Naive B cell (primary cell): ENCODE measurements at regions not wholly inside any gene's neighbourhood (a gene's known extent, or its start where the extent isn't known, plus 50 kb on each side); places are given as distances from the start of the nearest gene placed in this dataset.
"Not testable (repeated sequence)": the region's sequence is repeated elsewhere in the genome, so short reads cannot be mapped to it uniquely, and the experiment has no call there.

Source experiments
- ATAC-seq, 2 donors: fragments of 150-1000 bp; cut with Tn5 transposase; 2 replicates each; pipeline ENCODE4 v1.10.0; 2021; ENCODE audit warnings: low read depth in 2 of 2, mild to moderate bottlenecking in 2 of 2, moderate library complexity in 2 of 2
- DNase-seq: peaks from one replicate; pipeline ENCODE4 v3.0.0; 2022
- H3K27ac Mint-ChIP-seq, 6 donors: one replicate each; pipeline ENCODE4 v1.8.0; 2020 to 2022; ENCODE audit warnings: mild to moderate bottlenecking in 6 of 6, mixed read lengths in 6 of 6, moderate library complexity in 5 of 6, inconsistent platforms in 2 of 6
- H3K27me3 Mint-ChIP-seq, 3 donors: one replicate each; pipeline ENCODE4 v1.8.0; 2021 to 2022; ENCODE audit warnings: mixed read lengths in 3 of 3, mild to moderate bottlenecking in 1 of 3
- H3K36me3 Mint-ChIP-seq, 2 donors: one replicate each; pipeline ENCODE4 v1.8.0; 2020 to 2022; ENCODE audit warnings: mixed read lengths in 2 of 2, inconsistent platforms in 1 of 2, mild to moderate bottlenecking in 1 of 2
- H3K4me1 Mint-ChIP-seq, 3 donors: one replicate each; pipeline ENCODE4 v1.8.0; 2020 to 2022; ENCODE audit warnings: mixed read lengths in 3 of 3, inconsistent platforms in 1 of 3, mild to moderate bottlenecking in 1 of 3, moderate library complexity in 1 of 3
- H3K4me3 Mint-ChIP-seq, 8 donors: one replicate each; pipeline ENCODE4 v1.8.0; 2020 to 2022; ENCODE audit warnings: mild to moderate bottlenecking in 8 of 8, mixed read lengths in 8 of 8, moderate library complexity in 8 of 8, inconsistent platforms in 2 of 8
- H3K9me3 Mint-ChIP-seq, 7 donors: one replicate each; pipeline ENCODE4 v1.8.0; 2020 to 2022; ENCODE audit warnings: mixed read lengths in 7 of 7, mild to moderate bottlenecking in 5 of 7, inconsistent platforms in 2 of 7, moderate library complexity in 1 of 7

DNA sequence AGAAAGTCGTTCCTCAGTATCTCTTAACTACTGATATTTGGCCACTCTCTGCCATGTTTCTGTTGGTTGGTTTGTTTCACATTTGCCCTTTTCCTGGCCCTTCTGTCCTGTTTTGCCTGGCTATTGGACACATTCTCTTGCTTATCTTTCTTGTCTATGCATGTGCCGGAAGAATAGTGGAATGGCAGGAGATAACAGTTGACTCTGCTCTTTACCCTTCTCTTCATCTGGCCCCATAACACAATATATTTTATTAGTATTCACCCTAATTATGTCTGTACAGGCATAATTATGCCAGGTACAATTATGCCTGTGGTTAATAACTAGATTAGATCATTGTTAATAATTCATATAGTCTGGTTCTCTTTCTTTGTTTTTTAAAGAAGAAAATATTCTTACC, 243.5 kb upstream of the LMO3 start:
- no peaks in the 10 kb centered on the region for H3K27me3 Mint-ChIP-seq
- no peaks in the 10 kb centered on the region for H3K4me1 Mint-ChIP-seq
- no peak overlapping the region for H3K27ac Mint-ChIP-seq
- DNase-seq (no peak), ATAC-seq (no peak)
- no peaks in the 10 kb centered on the region for H3K36me3 Mint-ChIP-seq
- peaks cover 2 to 8% (median 5%) of the 10 kb centered on the region in 7 donors for H3K9me3 Mint-ChIP-seq
- no peak overlapping the region for H3K4me3 Mint-ChIP-seq

DNA sequence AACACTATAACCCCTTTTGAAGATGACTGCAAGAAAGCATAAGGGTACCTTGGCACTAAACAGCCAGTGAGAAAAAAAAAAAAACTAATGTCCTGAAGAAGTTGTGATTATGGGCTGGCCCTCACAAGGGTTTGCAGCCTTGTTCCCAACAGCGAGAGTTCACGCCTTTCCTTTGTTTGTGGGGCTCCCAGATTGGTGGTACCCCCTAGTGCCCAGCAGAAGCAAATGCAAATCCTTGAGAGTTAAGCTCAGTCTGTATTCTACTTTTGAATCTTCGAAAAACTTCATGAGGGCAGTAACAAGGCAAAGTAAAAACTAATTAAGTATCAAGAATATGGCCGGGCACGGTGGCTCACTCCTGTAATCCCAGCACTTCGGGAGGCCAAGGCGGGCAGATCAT, 238.9 kb upstream of the LMO3 start:
- Mint-ChIP-seq H3K36me3 (no peaks in the 10 kb centered on the region), H3K27ac (no peak overlapping the region), H3K4me1 (no peaks in the 10 kb centered on the region), H3K27me3 (no peaks in the 10 kb centered on the region), H3K9me3 (peaks cover 2 to 9% (median 6%) of the 10 kb centered on the region in 7 donors), H3K4me3 (no peak overlapping the region)
- no peak for DNase-seq
- no peak for ATAC-seq

DNA sequence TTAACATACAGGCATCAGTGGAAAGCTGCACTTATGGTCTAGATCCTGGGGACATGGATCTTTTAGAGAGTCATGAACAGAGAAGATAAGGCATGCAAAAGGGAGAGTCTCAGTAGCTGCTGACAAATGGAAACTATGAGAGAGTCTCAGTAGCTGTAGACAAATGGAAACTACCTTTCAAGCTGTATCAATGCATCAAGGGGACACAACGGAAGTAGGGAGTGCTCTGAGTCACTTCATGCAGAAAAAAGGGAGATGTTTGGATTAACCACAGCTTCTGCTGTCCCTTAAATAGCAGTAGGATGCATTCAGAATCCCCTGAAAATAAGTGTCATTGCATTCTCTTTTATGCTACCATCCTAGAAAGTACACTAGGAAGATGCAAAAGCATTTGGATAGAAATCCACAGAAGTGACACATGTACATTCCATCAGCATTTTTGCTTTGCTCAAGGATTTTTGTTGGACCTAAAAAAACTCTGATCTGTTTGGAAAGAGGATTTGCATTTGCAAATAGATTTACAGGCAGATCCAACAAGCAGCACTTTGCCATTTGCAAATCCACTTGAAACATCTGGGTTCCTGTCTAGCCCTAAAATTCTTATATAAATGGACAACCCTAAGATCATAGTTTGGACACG, 227.5 kb upstream of the LMO3 start:
- ATAC-seq = no peak
- Mint-ChIP-seq H3K4me3 (no peak overlapping the region), H3K9me3 (peaks cover 0 to 14% (median 1%) of the 10 kb centered on the region in 7 donors), H3K27ac (no peak overlapping the region), H3K4me1 (no peaks in the 10 kb centered on the region), H3K27me3 (no peaks in the 10 kb centered on the region), H3K36me3 (no peaks in the 10 kb centered on the region)
- no peak for DNase-seq

DNA sequence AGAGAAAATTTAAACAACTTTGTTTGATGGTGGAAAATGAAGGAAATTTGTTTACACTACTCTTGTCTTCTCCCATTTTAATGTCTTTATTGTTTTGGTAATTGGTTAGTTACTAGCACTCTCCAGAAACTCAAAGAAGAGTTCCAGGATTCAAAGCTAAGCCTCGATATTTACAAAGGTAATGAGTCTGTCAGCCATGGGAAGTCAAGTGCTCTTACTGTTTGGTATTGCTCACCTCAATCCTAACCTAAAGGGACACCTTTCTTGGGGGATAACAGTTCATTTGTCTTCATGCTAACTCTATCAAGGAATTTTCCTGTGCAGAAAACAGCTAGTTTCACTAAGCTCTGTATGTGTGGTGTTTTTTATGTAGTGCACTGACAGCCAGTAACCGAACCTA, 222.9 kb upstream of the LMO3 start:
- Mint-ChIP-seq H3K4me3 (no peak overlapping the region), H3K27ac (no peak overlapping the region), H3K27me3 (no peaks in the 10 kb centered on the region), H3K9me3 (peaks cover 0 to 14% (median 4%) of the 10 kb centered on the region in 7 donors), H3K36me3 (no peaks in the 10 kb centered on the region), H3K4me1 (no peaks in the 10 kb centered on the region)
- ATAC-seq (no peak), DNase-seq (no peak)

DNA sequence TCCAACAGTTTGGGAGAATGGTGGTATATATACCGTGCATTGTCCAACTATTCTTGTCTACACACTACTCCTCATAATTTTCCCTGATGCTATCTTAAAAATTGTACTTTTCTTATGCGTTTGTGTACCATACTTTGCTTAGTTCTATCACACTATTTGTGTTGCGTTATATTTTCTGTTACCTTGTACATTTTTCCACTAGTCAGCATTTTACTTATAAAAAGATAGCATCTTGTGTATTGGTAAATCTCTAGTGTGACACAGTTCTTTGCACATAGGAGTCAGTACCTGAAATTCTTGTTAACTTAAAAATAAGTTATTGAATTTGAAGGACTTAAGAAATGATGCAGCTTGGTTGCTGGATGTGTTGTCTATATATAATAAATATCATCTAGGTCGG, 201.8 kb upstream of the LMO3 start:
- DNase-seq (no peak), ATAC-seq (no peak)
- Mint-ChIP-seq H3K4me3 (no peak overlapping the region), H3K36me3 (no peaks in the 10 kb centered on the region), H3K9me3 (peaks cover 1 to 23% (median 10%) of the 10 kb centered on the region in 7 donors), H3K27ac (no peak overlapping the region), H3K4me1 (no peaks in the 10 kb centered on the region), H3K27me3 (no peaks in the 10 kb centered on the region)

DNA sequence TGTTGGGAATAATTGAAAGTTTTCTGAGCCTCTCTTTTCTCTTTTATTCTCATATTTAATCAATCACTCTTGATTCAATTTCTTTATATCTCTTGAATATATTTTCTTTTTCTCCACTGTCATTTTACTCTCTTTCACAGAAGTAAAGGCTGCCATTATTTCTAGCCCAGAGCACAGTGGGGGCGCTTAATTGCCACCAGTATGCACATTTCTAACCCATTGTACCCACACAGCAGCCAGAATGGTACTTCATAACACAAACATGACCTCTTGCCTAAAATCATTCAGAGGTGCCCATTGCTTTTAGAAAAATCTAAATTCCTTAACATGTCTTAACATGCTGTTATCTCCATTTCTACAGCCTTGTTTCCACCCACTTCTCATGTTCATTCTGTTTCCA, 190.2 kb upstream of the LMO3 start:
- H3K4me1 Mint-ChIP-seq = no peaks in the 10 kb centered on the region
- DNase-seq (no peak), ATAC-seq (no peak)
- H3K9me3 Mint-ChIP-seq = peaks cover 0 to 17% (median 5%) of the 10 kb centered on the region in 7 donors
- H3K27ac Mint-ChIP-seq = no peak overlapping the region
- H3K36me3 Mint-ChIP-seq = no peaks in the 10 kb centered on the region
- H3K4me3 Mint-ChIP-seq = no peak overlapping the region
- no peaks in the 10 kb centered on the region for H3K27me3 Mint-ChIP-seq

DNA sequence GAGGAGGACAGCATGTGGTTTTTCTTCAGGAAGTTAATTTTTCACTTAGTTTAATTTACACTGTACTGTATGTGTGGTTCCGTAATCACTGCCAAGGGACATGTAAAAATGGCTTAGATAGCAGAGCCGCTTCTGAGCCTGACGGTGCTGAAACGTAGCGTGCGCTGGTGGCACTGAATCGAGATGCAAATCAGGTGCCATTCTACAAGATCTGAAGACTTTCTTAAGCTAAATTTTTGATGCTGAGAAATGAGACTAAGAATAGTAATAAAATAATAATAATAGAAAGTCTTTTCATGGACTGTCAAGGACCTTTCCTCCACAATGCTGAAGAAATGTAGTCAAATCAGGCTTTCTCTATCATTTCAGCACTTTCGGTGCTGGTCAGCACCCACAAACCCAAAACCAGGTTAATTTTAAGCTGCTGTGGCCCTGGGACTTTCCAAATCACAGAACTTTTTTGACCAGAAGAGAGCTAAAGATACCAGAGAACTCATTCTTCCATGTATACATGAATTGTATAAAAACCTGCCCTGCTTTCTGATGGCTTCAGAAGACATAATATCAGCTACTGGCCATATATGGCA, 183.3 kb upstream of the LMO3 start:
- no peaks in the 10 kb centered on the region for H3K36me3 Mint-ChIP-seq
- no peaks in the 10 kb centered on the region for H3K4me1 Mint-ChIP-seq
- no peak overlapping the region for H3K4me3 Mint-ChIP-seq
- H3K27me3 Mint-ChIP-seq = no peaks in the 10 kb centered on the region
- DNase-seq (no peak), ATAC-seq (no peak)
- H3K27ac Mint-ChIP-seq = no peak overlapping the region
- peaks cover 0 to 12% (median 5%) of the 10 kb centered on the region in 7 donors for H3K9me3 Mint-ChIP-seq

DNA sequence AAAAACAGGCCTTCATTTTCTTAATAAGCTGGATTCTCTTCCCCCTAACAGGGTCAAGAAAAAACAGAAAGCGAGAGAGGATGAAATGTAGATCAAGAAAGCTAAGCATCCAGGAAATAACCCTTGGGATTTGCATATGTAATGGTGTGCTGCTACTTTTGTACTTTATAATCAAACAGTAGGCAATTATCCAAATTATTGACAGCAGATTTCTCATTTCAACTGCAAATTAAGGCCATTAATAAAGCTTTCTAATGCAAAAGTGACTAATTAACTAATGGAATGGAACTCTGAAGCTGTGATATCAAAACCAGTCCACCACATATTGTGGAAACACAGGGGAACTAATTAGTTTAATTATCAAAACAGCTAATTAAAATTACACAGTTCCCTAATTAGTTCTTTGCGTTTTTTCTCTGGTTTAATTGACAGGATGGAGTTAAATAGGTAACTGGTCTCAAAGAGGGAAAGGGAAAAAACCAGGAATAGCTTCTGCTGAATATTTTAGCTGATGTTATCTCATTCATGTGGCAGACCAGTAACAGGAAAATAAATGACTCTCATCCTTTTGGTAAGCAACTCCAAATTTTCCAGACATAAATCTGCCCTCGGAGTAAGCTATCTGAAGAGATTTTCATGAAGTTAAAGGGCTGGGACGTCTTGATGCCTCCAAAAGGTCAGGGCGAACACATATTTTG, 182.7 kb upstream of the LMO3 start:
- H3K4me3 Mint-ChIP-seq = no peak overlapping the region
- no peaks in the 10 kb centered on the region for H3K36me3 Mint-ChIP-seq
- H3K27me3 Mint-ChIP-seq = no peaks in the 10 kb centered on the region
- ATAC-seq (no peak), DNase-seq (no peak)
- no peak overlapping the region for H3K27ac Mint-ChIP-seq
- no peaks in the 10 kb centered on the region for H3K4me1 Mint-ChIP-seq
- peaks cover 0 to 9% (median 3%) of the 10 kb centered on the region in 7 donors for H3K9me3 Mint-ChIP-seq

DNA sequence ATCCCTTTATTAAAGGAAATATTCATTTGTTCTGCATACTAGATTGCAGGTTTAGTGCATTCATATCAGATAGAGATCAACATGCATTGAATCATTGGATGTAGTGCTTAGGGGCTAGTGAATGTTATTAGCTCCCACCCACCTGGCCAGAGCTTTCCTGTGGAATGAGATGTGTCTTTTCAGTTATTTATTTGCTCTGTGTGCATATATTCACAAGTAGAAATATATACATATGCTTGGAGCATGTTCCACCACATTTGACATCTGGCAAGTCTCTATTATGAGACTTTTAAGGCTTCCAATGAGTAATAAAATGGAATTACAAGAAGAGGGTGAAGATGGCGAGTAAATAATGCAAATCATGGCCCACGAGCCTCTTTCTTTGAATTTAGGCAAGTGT, 180.0 kb upstream of the LMO3 start:
- Mint-ChIP-seq H3K36me3 (no peaks in the 10 kb centered on the region), H3K27ac (no peak overlapping the region), H3K27me3 (no peaks in the 10 kb centered on the region), H3K4me3 (no peak overlapping the region), H3K9me3 (peaks cover 0 to 5% (median 0%) of the 10 kb centered on the region in 7 donors), H3K4me1 (no peaks in the 10 kb centered on the region)
- no peak for DNase-seq
- no peak for ATAC-seq

DNA sequence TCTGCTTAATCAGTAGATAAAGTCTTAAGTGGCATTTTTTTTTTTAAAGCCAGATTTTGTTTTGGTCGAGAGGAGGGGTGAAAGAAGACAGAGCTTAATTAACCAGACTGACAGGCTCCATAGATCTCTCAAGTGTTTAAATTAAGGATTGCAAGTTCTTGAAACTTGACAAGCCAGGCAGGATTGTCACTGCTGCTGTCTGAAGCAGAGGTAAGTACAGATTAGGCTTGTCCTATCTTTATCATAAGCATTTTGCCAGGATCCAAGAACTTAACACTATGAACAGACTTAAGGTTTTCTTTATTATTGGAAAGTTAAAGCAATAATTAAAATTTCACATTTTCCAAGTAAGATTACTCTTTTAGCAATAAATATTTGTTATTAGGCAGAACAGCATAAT, 179.6 kb upstream of the LMO3 start:
- no peak for ATAC-seq
- Mint-ChIP-seq H3K4me1 (no peaks in the 10 kb centered on the region), H3K4me3 (no peak overlapping the region), H3K27ac (no peak overlapping the region), H3K27me3 (no peaks in the 10 kb centered on the region), H3K9me3 (peaks cover 0 to 4% (median under 1%) of the 10 kb centered on the region in 7 donors), H3K36me3 (no peaks in the 10 kb centered on the region)
- DNase-seq = no peak

DNA sequence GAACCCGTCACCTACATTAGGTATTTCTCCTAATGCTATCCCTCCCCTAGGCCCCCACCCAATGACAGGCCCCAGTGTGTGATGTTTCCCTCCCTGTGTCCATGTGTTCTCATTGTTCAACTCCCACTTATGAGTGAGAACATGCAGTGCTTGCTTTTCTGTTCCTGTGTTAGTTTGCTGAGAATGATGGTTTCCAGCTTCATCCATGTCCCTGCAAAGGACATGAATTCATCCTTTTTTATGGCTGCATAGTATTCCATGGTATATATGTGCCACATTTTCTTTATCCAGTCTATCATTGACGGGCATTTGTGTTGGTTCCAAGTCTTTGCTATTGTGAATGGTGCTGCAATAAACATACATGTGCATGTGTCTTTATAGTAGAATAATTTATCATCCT, 163.2 kb upstream of the LMO3 start:
- not testable (repeated sequence) for H3K4me1 Mint-ChIP-seq, DNase-seq, ATAC-seq, H3K4me3 Mint-ChIP-seq, H3K27me3 Mint-ChIP-seq, H3K27ac Mint-ChIP-seq, H3K36me3 Mint-ChIP-seq
- H3K9me3 Mint-ChIP-seq = peaks cover 10 to 47% (median 23%) of the 10 kb centered on the region in 7 donors

DNA sequence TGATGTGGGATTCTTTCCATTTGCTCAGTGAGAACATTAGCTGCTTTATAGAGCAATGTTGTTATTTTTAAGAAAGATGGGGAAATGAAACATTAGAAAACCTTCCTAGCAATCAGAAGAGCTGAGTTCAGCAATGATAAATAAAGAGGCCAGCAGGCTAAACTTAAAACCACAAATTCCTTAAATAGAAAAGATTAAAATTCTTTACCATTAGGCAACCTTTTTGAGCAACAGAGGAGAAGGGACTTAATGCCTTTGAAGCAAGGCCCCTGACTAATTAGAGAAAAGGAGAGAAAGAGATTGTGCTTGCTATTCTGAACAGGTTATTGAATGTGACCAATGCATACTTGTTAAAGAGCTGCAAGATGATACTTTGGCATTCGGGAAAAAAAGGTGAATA, 160.8 kb upstream of the LMO3 start:
- ATAC-seq = no peak
- H3K36me3 Mint-ChIP-seq = no peaks in the 10 kb centered on the region
- no peak for DNase-seq
- H3K9me3 Mint-ChIP-seq = peaks cover 10 to 43% (median 20%) of the 10 kb centered on the region in 7 donors
- no peak overlapping the region for H3K4me3 Mint-ChIP-seq
- H3K27ac Mint-ChIP-seq = no peak overlapping the region
- no peaks in the 10 kb centered on the region for H3K4me1 Mint-ChIP-seq
- H3K27me3 Mint-ChIP-seq = no peaks in the 10 kb centered on the region

DNA sequence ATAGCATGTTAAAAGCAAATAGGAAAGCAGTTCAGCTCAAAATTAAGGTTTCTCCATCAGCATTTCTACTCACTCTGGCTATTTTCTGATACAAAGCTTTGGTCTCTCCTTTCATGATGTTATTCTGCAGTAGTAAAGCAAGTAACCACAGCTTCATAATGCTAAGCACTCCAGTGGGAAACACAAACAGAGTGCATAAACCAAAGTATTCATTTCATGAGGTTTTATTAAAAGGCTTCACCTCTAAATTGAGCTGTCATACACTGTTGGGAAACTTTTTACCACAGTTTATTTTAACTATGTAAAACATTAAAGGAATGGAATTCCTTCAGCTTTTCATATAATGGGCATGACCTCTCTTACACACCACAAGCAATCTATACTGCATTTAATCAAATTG, 157.9 kb upstream of the LMO3 start:
- Mint-ChIP-seq H3K27me3 (no peaks in the 10 kb centered on the region), H3K9me3 (peaks cover 2 to 16% (median 9%) of the 10 kb centered on the region in 7 donors), H3K4me3 (no peak overlapping the region), H3K27ac (no peak overlapping the region), H3K36me3 (no peaks in the 10 kb centered on the region), H3K4me1 (no peaks in the 10 kb centered on the region)
- no peak for ATAC-seq
- no peak for DNase-seq

DNA sequence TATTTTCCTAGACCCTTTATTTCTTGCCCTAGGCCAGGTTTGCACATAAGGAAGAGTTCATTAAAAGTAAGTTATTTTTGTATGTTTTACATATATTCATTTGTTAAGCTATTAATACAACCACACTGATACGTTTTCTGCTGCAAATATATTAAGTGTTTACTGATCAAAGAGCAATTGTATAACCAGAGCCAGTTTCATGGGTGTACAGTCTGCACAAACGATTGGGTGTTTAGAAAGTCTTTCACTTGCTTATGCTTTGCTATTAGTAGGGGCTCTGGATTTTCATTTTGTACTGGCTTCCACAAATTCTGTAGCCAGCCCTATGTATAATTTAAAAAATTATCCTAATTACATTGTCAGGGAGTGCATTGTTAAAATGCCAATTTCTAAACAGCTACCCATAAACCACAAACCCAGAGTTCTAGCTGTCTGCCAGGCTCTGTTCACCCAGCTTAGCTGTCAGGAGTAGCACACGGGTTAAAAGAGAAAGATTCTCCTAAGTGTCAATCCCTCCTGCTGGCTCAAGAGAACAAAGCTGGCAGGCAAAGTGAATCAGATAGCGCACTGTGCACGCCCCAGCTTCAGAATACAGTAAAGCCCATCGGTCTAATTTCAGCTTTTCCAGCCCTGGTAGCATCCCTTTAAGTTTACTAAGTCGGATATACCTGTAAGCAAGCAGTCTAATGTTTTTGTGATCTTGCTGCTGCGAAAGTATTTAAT, 151.0 kb upstream of the LMO3 start:
- Mint-ChIP-seq H3K4me3 (no peak overlapping the region), H3K4me1 (no peaks in the 10 kb centered on the region), H3K27me3 (no peaks in the 10 kb centered on the region), H3K36me3 (no peaks in the 10 kb centered on the region), H3K27ac (no peak overlapping the region), H3K9me3 (peaks cover 0 to 6% (median 3%) of the 10 kb centered on the region in 7 donors)
- no peak for DNase-seq
- no peak for ATAC-seq
